ENCODE measurements at regions not wholly inside any gene's neighbourhood (a gene's known extent, or its start where the extent isn't known, plus 50 kb on each side); places are given as distances from the start of the nearest gene placed in this dataset.

DNA sequence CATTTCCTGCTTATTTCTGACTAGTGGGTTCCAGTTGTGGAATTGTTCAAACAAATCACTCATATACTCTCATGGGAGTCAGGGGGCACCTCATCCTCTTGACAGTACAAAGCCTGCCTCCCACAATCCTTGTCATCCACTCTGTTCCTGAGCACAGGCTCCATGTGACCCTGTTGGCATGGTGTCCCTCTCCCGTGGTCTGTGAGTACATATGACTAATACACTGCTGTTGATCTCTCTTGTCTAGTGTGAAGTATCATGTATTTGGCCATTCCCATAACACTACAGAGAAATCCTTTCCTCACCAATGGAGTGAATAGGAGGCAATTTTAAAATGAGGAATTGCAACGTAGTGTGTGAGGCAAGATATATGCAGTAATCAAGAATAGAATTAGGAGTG, 185.3 kb downstream of the OGFRL1 start:
- Mint-ChIP-seq H3K27me3 (ENCODE audit: low read depth, poor library complexity) (peaks cover 5% of the 10 kb centered on the region), H3K36me3 (ENCODE audit: low read depth) (no peaks in the 10 kb centered on the region), H3K9me3 (no peaks in the 10 kb centered on the region), H3K4me1 (peaks cover 5% of the 10 kb centered on the region), H3K4me3 (no peak overlapping the region), H3K27ac (no peak overlapping the region)
- TF ChIP-seq, protein P1, sequence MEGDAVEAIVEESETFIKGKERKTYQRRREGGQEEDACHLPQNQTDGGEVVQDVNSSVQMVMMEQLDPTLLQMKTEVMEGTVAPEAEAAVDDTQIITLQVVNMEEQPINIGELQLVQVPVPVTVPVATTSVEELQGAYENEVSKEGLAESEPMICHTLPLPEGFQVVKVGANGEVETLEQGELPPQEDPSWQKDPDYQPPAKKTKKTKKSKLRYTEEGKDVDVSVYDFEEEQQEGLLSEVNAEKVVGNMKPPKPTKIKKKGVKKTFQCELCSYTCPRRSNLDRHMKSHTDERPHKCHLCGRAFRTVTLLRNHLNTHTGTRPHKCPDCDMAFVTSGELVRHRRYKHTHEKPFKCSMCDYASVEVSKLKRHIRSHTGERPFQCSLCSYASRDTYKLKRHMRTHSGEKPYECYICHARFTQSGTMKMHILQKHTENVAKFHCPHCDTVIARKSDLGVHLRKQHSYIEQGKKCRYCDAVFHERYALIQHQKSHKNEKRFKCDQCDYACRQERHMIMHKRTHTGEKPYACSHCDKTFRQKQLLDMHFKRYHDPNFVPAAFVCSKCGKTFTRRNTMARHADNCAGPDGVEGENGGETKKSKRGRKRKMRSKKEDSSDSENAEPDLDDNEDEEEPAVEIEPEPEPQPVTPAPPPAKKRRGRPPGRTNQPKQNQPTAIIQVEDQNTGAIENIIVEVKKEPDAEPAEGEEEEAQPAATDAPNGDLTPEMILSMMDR (IDR thresholded peaks at IDR 0.05): no peak
- no peak for DNase-seq

DNA sequence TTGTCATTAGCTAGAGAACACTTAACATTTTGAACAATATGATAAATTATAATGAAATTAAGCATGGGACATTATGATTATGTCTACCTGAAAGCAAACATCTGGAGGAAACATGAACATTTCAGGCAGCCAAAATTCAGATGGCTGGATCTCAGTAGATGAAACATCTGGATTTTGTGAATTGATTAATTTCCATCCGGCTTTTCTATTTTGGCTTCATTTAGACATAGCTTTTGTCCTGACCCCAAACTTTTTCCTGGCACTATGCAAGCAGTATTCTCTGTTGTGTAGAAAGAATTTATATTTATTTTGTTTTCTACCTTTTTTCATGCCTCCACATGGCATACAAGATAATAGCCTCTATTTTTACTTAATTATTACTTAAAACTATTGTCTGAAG, 186.3 kb downstream of the OGFRL1 start:
- H3K27ac Mint-ChIP-seq: no peak overlapping the region
- TF ChIP-seq, protein P1 (IDR thresholded peaks at IDR 0.05): no peak
- H3K36me3 Mint-ChIP-seq (ENCODE audit: low read depth): no peaks in the 10 kb centered on the region
- peaks cover under 1% of the 10 kb centered on the region for H3K27me3 Mint-ChIP-seq (ENCODE audit: low read depth, poor library complexity)
- no peaks in the 10 kb centered on the region for H3K9me3 Mint-ChIP-seq
- H3K4me3 Mint-ChIP-seq: no peak overlapping the region
- H3K4me1 Mint-ChIP-seq: peaks cover 9% of the 10 kb centered on the region
- DNase-seq: no peak

DNA sequence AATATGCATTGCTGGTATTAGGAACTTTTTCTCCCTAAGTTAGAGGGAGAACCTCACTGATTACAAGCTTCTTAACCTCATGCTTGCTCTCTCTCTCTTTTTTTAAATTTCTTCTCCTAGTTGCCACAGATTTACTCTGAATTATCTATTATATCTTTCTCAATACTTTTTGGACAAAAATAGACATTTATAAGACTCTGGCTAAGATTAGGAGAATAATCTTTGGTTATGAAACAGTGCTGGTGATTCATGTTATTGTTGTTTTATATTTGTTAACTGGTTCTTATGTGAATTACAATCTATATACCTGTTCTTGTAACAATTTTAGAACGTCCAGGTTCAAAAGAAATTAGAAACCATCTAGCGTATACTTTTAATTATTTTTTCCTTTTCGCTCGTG, 187.8 kb downstream of the OGFRL1 start:
- Mint-ChIP-seq H3K9me3 (no peaks in the 10 kb centered on the region), H3K4me1 (peaks cover 9% of the 10 kb centered on the region), H3K27ac (no peak overlapping the region), H3K4me3 (no peak overlapping the region), H3K36me3 (ENCODE audit: low read depth) (no peaks in the 10 kb centered on the region), H3K27me3 (ENCODE audit: low read depth, poor library complexity) (no peaks in the 10 kb centered on the region)
- TF ChIP-seq, protein P1 (IDR thresholded peaks at IDR 0.05): no peak
- DNase-seq: no peak

DNA sequence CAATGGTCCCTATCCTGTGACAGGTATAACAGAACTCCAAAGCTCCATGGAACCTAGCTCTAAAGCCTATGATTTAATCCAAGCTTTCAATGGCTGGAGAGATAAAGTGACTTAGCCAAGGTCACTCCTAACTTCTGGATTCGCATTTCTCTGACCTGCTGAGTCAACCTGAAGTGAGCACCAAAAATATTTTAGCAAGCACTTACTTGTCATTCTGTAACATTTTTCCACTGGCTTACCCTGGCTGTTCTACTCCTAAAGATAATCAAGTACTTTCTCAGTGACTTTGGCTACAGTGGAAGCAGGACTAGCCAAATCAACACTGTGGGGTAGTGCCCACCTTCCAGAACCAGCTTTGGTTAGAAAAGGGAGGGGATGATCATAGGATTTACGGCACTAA, 188.3 kb downstream of the OGFRL1 start:
- H3K9me3 Mint-ChIP-seq: no peaks in the 10 kb centered on the region
- no peaks in the 10 kb centered on the region for H3K36me3 Mint-ChIP-seq (ENCODE audit: low read depth)
- TF ChIP-seq, protein P1 (IDR thresholded peaks at IDR 0.05): no peak
- no peak overlapping the region for H3K4me3 Mint-ChIP-seq
- H3K27me3 Mint-ChIP-seq (ENCODE audit: low read depth, poor library complexity): no peaks in the 10 kb centered on the region
- H3K27ac Mint-ChIP-seq: no peak overlapping the region
- DNase-seq: no peak
- peaks cover 9% of the 10 kb centered on the region for H3K4me1 Mint-ChIP-seq

DNA sequence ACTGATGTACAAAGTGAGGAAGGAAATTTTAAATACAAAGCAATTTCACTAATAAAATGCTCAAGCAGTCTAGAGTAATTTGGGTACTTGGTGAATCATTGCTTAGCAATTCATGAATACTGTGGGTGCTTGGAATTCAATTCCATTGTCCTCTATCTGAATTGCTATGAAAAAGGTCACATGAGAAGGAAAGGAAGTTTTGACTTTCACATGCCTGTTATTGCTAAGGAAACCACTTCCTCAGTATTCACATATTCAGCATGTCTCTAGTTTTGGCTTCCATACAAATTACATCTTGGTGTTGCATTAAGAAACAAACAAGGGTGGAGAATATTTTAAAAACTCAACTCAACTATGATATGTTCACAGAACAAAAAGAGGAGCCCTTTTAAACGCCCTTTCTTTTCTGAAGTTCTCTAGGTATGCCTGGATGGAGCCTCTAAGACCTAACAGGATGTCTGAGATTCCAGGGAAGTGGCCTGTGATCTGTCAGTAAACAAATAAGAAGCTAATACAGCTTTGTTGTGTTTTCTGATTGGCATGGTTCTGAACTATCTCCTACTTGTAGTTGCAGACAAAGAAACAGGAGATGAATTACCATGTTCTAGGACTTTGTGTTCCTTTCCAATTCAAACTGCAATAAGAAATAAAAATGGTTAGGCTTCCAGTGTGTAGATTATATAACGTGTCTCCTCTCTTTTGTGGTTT, 190.4 kb downstream of the OGFRL1 start:
- Mint-ChIP-seq H3K4me1 (peaks cover 9% of the 10 kb centered on the region), H3K4me3 (no peak overlapping the region)

More for the DNA sequence above, 190.4 kb downstream of the OGFRL1 start:
- no peaks in the 10 kb centered on the region for H3K36me3 Mint-ChIP-seq (ENCODE audit: low read depth)
- no peak overlapping the region for H3K27ac Mint-ChIP-seq
- DNase-seq: no peak
- no peaks in the 10 kb centered on the region for H3K27me3 Mint-ChIP-seq (ENCODE audit: low read depth, poor library complexity)
- TF ChIP-seq, protein P1 (IDR thresholded peaks at IDR 0.05): no peak
- no peaks in the 10 kb centered on the region for H3K9me3 Mint-ChIP-seq

Measured in nephron progenitor cell (in vitro differentiated cells).